Keratinocyte (primary cell): ENCODE measurements at regions not wholly inside any gene's neighbourhood (a gene's known extent, or its start where the extent isn't known, plus 50 kb on each side); places are given as distances from the start of the nearest gene placed in this dataset.

Experiments
- DNase-seq: peaks from one replicate; pipeline ENCODE4 v3.0.0-alpha.2; 2011; ENCODE audit warnings: low read depth, missing footprints, low spot score
- FAIRE-seq: peaks from 2 replicates; lab custom pipeline; 2011; peaks lifted over from hg19 to GRCh38; lab: Jason Lieb, UNC
- H2AFZ ChIP-seq: 2 replicates; pipeline ENCODE4 v1.6.0; 2012; ENCODE audit warnings: low read length, control low read depth, inconsistent platforms; ENCODE audit not compliant: control insufficient read depth
- H3K27ac ChIP-seq: 2 replicates; pipeline ENCODE4 v1.5.1; 2011; ENCODE audit warnings: low read length; ENCODE audit not compliant: control insufficient read depth, insufficient read depth
- H3K27me3 ChIP-seq: 3 replicates; pipeline ENCODE4 v1.6.0; 2011; ENCODE audit warnings: low read length; ENCODE audit not compliant: control insufficient read depth, insufficient read depth; ENCODE audit errors: extremely low read depth
- H3K36me3 ChIP-seq, 2 experiments: 2 replicates in 1 of 2; 3 replicates in 1 of 2; pipeline ENCODE4 v1.5.1; 2011; ENCODE audit warnings: low read length in 2 of 2, mild to moderate bottlenecking in 1 of 2; ENCODE audit not compliant: control insufficient read depth in 2 of 2, insufficient read depth in 2 of 2; ENCODE audit errors: extremely low read depth in 1 of 2
- H3K4me1 ChIP-seq: 3 replicates; pipeline ENCODE4 v1.5.1; 2011; ENCODE audit warnings: low read length; ENCODE audit not compliant: control insufficient read depth, insufficient read depth; ENCODE audit errors: extremely low read depth
- H3K4me2 ChIP-seq: 3 replicates; pipeline ENCODE4 v1.6.0; 2011; ENCODE audit warnings: low read depth, low read length; ENCODE audit not compliant: control insufficient read depth, insufficient read depth; ENCODE audit errors: extremely low read depth
- H3K4me3 ChIP-seq, 3 experiments: fragments of 200-600 bp in 1 of 3; sonication (generic) in 1 of 3; 2 replicates in 2 of 3; 3 replicates in 1 of 3; pipeline ENCODE4 v1.5.1; 2011 to 2016; ENCODE audit warnings: low read length in 3 of 3, mild to moderate bottlenecking in 3 of 3, control low read depth in 2 of 3, inconsistent platforms in 1 of 3, low read depth in 1 of 3, mixed read lengths in 1 of 3, mixed run types in 1 of 3, moderate library complexity in 1 of 3; ENCODE audit not compliant: control insufficient read depth in 2 of 3, insufficient read depth in 2 of 3; ENCODE audit errors: extremely low read depth in 1 of 3
- H3K79me2 ChIP-seq: 2 replicates; pipeline ENCODE4 v1.6.0; 2012; ENCODE audit warnings: low read length; ENCODE audit not compliant: control insufficient read depth, insufficient read depth
- H3K9ac ChIP-seq: 3 replicates; pipeline ENCODE4 v1.6.0; 2011; ENCODE audit warnings: low read length; ENCODE audit not compliant: control insufficient read depth, insufficient read depth; ENCODE audit errors: extremely low read depth
- H3K9me1 ChIP-seq: 3 replicates; pipeline ENCODE4 v1.6.0; 2011; ENCODE audit warnings: low read length; ENCODE audit not compliant: control insufficient read depth, insufficient read depth; ENCODE audit errors: extremely low read depth
- H3K9me3 ChIP-seq: 2 replicates; pipeline ENCODE4 v1.5.1; 2012; ENCODE audit warnings: low read depth, low read length; ENCODE audit not compliant: control insufficient read depth
- H4K20me1 ChIP-seq: 3 replicates; pipeline ENCODE4 v1.6.0; 2011; ENCODE audit warnings: low read length; ENCODE audit not compliant: control insufficient read depth, insufficient read depth; ENCODE audit errors: extremely low read depth
- EZH2 ChIP-seq: IDR thresholded peaks from one replicate; pipeline ENCODE4 v1.6.1; 2012; ENCODE audit warnings: inconsistent platforms, mild to moderate bottlenecking, low read length, moderate library complexity
- dilution Hi-C: fragments of 300-500 bp; cut with MboI; formaldehyde crosslinking; loops from one replicate; pipeline ENCODE4 v1.7.0; 2020; ENCODE audit warnings: low sequenced_read_pairs; ENCODE audit not compliant: extremely low pct_ligation_motif_present
- TF ChIP-seq, protein P1 (sequence below), 3 experiments: IDR thresholded peaks in 1 of 3; conservative IDR thresholded peaks in 1 of 3; optimal IDR thresholded peaks in 1 of 3; 2 replicates in 2 of 3; 3 replicates in 1 of 3; pipeline versions ENCODE3 to v1.5.1; 2011; ENCODE audit warnings: low read length in 3 of 3, mild to moderate bottlenecking in 3 of 3, moderate library complexity in 2 of 3, control low read depth in 1 of 3, inconsistent platforms in 1 of 3; ENCODE audit not compliant: insufficient read depth in 2 of 3; ENCODE audit errors: extremely low read depth in 1 of 3

GRCh38 chr13:103908274-103908673, 842.1 kb upstream of the SLC10A2 start:
- TF ChIP-seq EZH2: no peak
- TF ChIP-seq, protein P1, sequence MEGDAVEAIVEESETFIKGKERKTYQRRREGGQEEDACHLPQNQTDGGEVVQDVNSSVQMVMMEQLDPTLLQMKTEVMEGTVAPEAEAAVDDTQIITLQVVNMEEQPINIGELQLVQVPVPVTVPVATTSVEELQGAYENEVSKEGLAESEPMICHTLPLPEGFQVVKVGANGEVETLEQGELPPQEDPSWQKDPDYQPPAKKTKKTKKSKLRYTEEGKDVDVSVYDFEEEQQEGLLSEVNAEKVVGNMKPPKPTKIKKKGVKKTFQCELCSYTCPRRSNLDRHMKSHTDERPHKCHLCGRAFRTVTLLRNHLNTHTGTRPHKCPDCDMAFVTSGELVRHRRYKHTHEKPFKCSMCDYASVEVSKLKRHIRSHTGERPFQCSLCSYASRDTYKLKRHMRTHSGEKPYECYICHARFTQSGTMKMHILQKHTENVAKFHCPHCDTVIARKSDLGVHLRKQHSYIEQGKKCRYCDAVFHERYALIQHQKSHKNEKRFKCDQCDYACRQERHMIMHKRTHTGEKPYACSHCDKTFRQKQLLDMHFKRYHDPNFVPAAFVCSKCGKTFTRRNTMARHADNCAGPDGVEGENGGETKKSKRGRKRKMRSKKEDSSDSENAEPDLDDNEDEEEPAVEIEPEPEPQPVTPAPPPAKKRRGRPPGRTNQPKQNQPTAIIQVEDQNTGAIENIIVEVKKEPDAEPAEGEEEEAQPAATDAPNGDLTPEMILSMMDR (optimal IDR thresholded peaks at IDR 0.05 in 1 of 3, IDR thresholded peaks at IDR 0.05 in 1 of 3, conservative IDR thresholded peaks at IDR 0.05 in 1 of 3; ENCODE audit: extremely low read depth in 1 of 3, insufficient read depth in 2 of 3, low read length in 3 of 3): no peak
- H3K9me1 ChIP-seq: no peaks in the 10 kb centered on the region
- no peaks in the 10 kb centered on the region for H3K79me2 ChIP-seq
- H3K9me3 ChIP-seq: no peaks in the 10 kb centered on the region
- FAIRE-seq (no peak), DNase-seq (no peak)
- no peak overlapping the region for H3K4me3 ChIP-seq
- H3K4me1 ChIP-seq: no peaks in the 10 kb centered on the region
- no peaks in the 10 kb centered on the region for H4K20me1 ChIP-seq
- H3K4me2 ChIP-seq: no peak overlapping the region
- H3K27me3 ChIP-seq: no peaks in the 10 kb centered on the region
- no peaks in the 10 kb centered on the region for H3K36me3 ChIP-seq
- dilution Hi-C loops: no loop called here
- no peak overlapping the region for H2AFZ ChIP-seq
- no peak overlapping the region for H3K27ac ChIP-seq
- H3K9ac ChIP-seq: no peak overlapping the region

- Histone ChIP-seq H3K4me3 (no peak overlapping the region), H3K9ac (no peak overlapping the region), H4K20me1 (no peaks in the 10 kb centered on the region), H2AFZ (no peak overlapping the region), H3K4me2 (no peak overlapping the region), H3K27ac (no peak overlapping the region), H3K36me3 (no peaks in the 10 kb centered on the region), H3K27me3 (no peaks in the 10 kb centered on the region), H3K9me3 (no peaks in the 10 kb centered on the region), H3K4me1 (no peaks in the 10 kb centered on the region), H3K79me2 (no peaks in the 10 kb centered on the region), H3K9me1 (no peaks in the 10 kb centered on the region)
- TF ChIP-seq EZH2: no peak
- TF ChIP-seq, protein P1 (optimal IDR thresholded peaks at IDR 0.05 in 1 of 3, IDR thresholded peaks at IDR 0.05 in 1 of 3, conservative IDR thresholded peaks at IDR 0.05 in 1 of 3; ENCODE audit: extremely low read depth in 1 of 3, insufficient read depth in 2 of 3, low read length in 3 of 3): no peak
- dilution Hi-C loops: no loop called here
- DNase-seq (no peak), FAIRE-seq (no peak)
Measured at GRCh38 chr13:103903790-103904189, 837.6 kb upstream of the SLC10A2 start.
